ENCODE measurements at regions not wholly inside any gene's neighbourhood (a gene's known extent, or its start where the extent isn't known, plus 50 kb on each side); places are given as distances from the start of the nearest gene placed in this dataset.

DNA sequence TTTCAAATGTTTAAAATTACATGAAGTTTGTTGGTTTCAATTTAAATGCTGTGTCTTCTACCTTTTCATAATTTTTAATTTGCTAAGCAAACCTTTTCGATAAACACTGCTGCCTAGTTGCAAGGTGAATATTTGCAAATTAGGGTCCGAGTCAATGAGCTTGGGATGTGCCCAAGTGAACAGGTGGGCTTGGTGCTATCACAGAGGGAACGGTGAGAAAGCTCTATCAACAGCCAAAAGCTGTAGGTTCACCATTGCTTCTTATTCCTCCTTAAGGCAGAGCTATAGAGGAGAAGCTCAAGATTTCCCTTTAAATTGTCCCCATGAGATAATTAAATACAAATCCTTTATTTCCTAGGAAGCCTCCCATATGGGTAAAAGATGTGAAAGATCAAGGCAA, 245.3 kb upstream of the CELF2 start:
- Mint-ChIP-seq H3K27me3 (no peaks in the 10 kb centered on the region), H3K4me3 (no peak overlapping the region), H3K27ac (no peak overlapping the region), H3K36me3 (ENCODE audit: low read depth) (no peaks in the 10 kb centered on the region), H3K9me3 (no peaks in the 10 kb centered on the region), H3K4me1 (no peaks in the 10 kb centered on the region)
- intact Hi-C loops (cut with micrococcal nuclease): no loop called here
- no peak for DNase-seq

DNA sequence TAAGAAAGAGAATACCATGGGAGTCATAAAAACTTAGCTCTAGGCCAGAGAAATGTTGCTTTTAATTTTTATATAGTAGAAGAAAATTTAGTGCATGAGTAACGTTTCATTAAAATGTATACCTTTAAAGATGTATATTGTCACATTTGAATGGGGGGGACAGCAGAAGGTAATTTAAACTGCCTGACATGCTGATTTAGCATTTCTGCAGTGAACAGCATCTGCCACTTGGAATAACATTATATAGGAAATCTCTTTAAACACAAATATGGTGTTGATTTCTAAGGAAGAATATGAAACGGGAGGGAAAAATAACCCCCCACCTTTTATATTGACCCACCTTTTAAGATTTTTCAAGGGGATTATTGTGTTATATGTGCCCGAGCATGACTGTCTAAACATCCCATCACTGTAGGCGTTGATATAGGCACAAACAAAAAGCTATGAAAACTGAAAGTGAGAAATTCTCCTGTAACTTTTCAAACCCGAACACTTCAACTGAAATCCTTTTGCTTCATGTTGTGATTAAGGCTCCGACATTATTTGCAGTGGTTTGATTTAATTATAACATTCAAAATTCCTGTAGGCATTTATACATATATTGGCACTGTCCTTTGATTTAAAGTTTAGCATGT, 244.7 kb upstream of the CELF2 start:
- Mint-ChIP-seq H3K4me1 (no peaks in the 10 kb centered on the region), H3K36me3 (ENCODE audit: low read depth) (no peaks in the 10 kb centered on the region), H3K27ac (no peak overlapping the region), H3K9me3 (no peaks in the 10 kb centered on the region), H3K27me3 (no peaks in the 10 kb centered on the region), H3K4me3 (no peak overlapping the region)
- intact Hi-C loops (cut with micrococcal nuclease): no loop called here
- no peak for DNase-seq

DNA sequence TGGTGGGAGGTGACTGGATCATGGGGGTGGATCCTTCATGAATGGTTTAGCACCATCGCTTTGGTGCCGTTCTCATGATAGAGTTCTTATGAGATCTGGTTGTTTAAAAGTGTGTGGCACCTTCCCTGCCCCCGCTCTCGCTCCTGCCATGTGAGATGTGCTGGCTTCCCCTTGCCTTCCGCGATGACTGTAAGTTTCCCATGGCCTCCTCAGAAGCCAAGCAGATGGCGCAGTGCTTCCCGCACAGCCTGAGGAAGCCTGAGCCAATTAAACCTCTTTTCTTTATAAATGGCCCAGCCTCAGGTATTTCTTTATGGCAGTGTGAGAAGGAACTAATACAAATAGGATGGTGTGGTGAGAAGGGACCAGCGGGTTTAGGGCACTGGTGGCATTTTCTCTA, 243.3 kb upstream of the CELF2 start:
- intact Hi-C loops (cut with micrococcal nuclease): no loop called here

DNA sequence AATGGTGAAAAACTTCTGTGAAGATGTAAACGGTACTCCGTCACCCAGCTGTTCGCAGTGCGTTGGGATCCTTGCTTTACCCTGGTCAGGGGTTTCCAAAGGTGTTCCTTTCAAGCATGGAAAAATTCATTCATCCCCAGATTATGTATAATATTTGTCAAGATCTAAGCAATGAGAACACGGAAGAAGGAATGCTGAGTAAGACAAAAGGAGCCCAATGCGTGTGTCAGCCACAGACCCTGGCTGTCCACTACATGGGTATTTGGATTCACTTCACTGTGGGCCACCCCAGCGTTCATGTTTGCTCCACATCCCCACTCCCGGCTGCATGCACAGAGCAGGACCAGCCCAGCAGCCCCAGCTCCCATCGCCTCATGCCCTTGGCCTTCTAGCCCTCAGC, 241.3 kb upstream of the CELF2 start:
- no peaks in the 10 kb centered on the region for H3K4me1 Mint-ChIP-seq
- H3K4me3 Mint-ChIP-seq: no peak overlapping the region
- H3K9me3 Mint-ChIP-seq: no peaks in the 10 kb centered on the region
- H3K27me3 Mint-ChIP-seq: no peaks in the 10 kb centered on the region
- DNase-seq: no peak
- no peaks in the 10 kb centered on the region for H3K36me3 Mint-ChIP-seq (ENCODE audit: low read depth)
- H3K27ac Mint-ChIP-seq: no peak overlapping the region
- intact Hi-C loops (cut with micrococcal nuclease): no loop called here

More for the DNA sequence above, 243.3 kb upstream of the CELF2 start:
- no peak for DNase-seq
- H3K27ac Mint-ChIP-seq: no peak overlapping the region
- no peaks in the 10 kb centered on the region for H3K27me3 Mint-ChIP-seq
- H3K4me3 Mint-ChIP-seq: no peak overlapping the region
- no peaks in the 10 kb centered on the region for H3K4me1 Mint-ChIP-seq
- H3K9me3 Mint-ChIP-seq: no peaks in the 10 kb centered on the region
- no peaks in the 10 kb centered on the region for H3K36me3 Mint-ChIP-seq (ENCODE audit: low read depth)

DNA sequence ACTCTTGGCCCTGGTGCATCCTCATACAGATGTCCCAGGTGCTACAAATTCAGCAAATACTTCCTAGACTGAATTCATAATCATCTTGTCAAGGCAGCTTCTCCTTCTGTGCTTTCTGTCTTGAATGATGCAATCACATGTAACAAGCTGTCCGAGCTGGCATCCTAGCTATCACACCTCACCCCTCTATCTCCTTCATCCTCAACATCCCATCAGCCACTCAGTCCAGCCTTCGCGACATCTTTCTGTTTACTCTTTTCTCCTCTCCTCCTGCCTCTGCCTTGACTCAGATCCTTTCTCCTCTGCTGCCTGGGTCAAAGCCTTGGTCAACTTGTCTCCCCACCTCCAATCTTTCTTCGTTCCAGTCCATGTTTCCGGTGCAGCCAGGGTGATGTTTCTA, 240.4 kb upstream of the CELF2 start:
- H3K27ac Mint-ChIP-seq: no peak overlapping the region
- no peaks in the 10 kb centered on the region for H3K27me3 Mint-ChIP-seq
- no peak overlapping the region for H3K4me3 Mint-ChIP-seq
- H3K36me3 Mint-ChIP-seq (ENCODE audit: low read depth): no peaks in the 10 kb centered on the region
- no peak for DNase-seq
- intact Hi-C loops (cut with micrococcal nuclease): no loop called here
- H3K4me1 Mint-ChIP-seq: no peaks in the 10 kb centered on the region
- no peaks in the 10 kb centered on the region for H3K9me3 Mint-ChIP-seq

DNA sequence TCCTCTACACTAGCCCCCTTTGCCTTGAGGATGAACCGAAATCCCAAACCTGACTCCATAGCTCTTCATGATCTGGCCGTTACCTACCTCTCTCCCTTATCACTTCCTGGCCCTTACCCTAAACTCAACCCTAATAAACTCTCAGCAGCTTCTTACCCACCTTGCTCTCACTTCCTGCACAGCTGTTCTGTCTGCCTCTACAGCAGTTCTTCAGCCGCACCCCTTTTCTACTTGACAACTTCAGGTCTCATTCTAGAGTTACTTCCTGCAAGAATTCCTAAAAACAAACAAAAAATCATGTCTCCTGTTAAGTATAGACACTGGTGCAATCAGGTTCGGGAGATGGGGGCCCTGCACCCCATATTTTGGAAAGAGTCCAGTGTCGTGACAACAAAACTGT, 239.9 kb upstream of the CELF2 start:
- intact Hi-C loops (cut with micrococcal nuclease): no loop called here
- Mint-ChIP-seq H3K9me3 (no peaks in the 10 kb centered on the region), H3K27me3 (no peaks in the 10 kb centered on the region), H3K27ac (no peak overlapping the region), H3K4me3 (no peak overlapping the region), H3K4me1 (no peaks in the 10 kb centered on the region), H3K36me3 (ENCODE audit: low read depth) (no peaks in the 10 kb centered on the region)
- DNase-seq: no peak

DNA sequence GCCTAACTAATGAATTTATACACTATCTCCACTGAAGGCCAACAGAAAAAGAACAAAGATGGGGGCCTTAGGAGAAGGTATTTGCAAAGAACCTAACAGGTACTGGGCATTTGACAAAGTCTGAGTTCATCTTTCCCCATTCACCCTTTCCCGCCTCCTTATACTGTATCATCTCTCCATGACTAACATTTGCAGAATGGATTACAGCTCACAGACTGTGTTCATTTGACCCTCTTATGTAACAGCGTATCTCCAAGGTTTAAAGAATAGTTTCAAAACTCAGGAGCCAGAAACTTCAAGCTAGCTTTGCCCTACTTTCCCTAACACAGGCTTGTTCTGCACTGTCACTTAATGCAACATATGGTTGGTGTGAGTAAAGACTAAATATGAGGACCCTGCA, 238.7 kb upstream of the CELF2 start:
- no peaks in the 10 kb centered on the region for H3K36me3 Mint-ChIP-seq (ENCODE audit: low read depth)
- no peak overlapping the region for H3K27ac Mint-ChIP-seq
- no peaks in the 10 kb centered on the region for H3K4me1 Mint-ChIP-seq
- H3K27me3 Mint-ChIP-seq: peaks cover 2% of the 10 kb centered on the region
- no peak for DNase-seq
- intact Hi-C loops (cut with micrococcal nuclease): no loop called here
- no peaks in the 10 kb centered on the region for H3K9me3 Mint-ChIP-seq
- H3K4me3 Mint-ChIP-seq: no peak overlapping the region

DNA sequence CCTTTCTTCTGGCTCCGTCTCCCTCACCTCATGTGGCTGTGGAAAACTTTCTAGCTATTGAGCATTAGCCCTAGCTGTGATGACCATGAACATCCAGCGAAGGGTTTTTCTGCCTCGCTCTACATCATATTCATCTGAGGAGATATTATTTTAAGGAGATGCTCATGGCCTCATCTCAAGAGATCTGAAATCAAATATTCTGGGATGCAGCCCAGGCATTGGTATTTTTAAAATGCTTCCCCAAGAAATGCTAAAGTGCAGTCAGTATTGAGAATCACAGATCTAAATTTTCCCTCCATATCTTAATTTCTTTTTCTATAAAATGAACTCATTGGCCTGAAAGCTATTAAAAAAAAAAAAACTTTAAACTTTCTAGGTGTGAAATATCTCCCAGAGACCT, 238.2 kb upstream of the CELF2 start:
- no peak for DNase-seq
- no peak overlapping the region for H3K27ac Mint-ChIP-seq
- H3K36me3 Mint-ChIP-seq (ENCODE audit: low read depth): no peaks in the 10 kb centered on the region
- H3K9me3 Mint-ChIP-seq: peaks cover 2% of the 10 kb centered on the region
- no peak overlapping the region for H3K4me3 Mint-ChIP-seq
- H3K4me1 Mint-ChIP-seq: no peaks in the 10 kb centered on the region
- intact Hi-C loops (cut with micrococcal nuclease): no loop called here
- peaks cover 4% of the 10 kb centered on the region for H3K27me3 Mint-ChIP-seq

DNA sequence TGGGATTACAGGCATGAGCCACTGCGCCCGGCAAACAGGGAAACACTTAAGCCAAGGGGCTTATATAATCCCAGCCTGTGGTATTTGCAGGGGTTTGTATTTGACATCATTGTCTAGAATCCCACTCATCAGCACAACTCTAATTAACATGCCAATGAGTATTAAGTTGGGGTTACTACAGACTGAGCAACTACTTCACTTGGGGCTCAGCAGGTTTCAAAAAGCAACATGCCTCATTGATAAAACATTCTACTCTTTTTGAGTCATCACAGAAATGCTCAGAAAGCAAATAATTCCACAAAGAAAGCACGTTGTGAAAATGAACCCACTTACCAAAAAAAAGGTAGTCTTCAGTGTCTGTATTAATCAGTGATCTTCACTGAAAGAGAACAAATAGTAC, 236.9 kb upstream of the CELF2 start:
- H3K36me3 Mint-ChIP-seq (ENCODE audit: low read depth): no peaks in the 10 kb centered on the region
- H3K27me3 Mint-ChIP-seq: peaks cover 7% of the 10 kb centered on the region
- H3K4me3 Mint-ChIP-seq: no peak overlapping the region
- no peak for DNase-seq
- intact Hi-C loops (cut with micrococcal nuclease): no loop called here
- no peak overlapping the region for H3K27ac Mint-ChIP-seq
- H3K4me1 Mint-ChIP-seq: no peaks in the 10 kb centered on the region
- H3K9me3 Mint-ChIP-seq: peaks cover 4% of the 10 kb centered on the region

DNA sequence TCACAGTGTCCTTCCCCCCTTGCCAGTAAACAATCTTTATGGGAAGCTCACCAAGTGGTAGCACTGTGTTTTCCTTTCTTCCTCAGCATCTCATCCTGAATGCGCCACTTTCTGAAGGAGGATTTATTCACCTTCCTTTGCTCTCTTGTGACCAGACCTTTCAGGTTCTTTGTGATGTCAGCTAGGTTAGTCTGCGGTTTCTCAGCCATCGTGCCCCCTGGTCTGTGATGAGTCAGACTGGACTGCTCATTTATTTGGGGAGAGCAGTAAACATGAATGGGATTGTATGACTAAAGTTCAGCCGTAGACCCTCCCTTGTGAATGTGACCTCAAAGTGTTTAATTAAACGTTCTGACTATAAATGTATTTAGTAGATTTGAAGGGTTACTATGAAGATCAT, 235.1 kb upstream of the CELF2 start:
- Mint-ChIP-seq H3K36me3 (ENCODE audit: low read depth) (no peaks in the 10 kb centered on the region), H3K27me3 (peaks cover 7% of the 10 kb centered on the region), H3K4me1 (no peaks in the 10 kb centered on the region), H3K4me3 (no peak overlapping the region), H3K9me3 (peaks cover 4% of the 10 kb centered on the region), H3K27ac (no peak overlapping the region)
- intact Hi-C loops (cut with micrococcal nuclease): no loop called here
- DNase-seq: no peak

DNA sequence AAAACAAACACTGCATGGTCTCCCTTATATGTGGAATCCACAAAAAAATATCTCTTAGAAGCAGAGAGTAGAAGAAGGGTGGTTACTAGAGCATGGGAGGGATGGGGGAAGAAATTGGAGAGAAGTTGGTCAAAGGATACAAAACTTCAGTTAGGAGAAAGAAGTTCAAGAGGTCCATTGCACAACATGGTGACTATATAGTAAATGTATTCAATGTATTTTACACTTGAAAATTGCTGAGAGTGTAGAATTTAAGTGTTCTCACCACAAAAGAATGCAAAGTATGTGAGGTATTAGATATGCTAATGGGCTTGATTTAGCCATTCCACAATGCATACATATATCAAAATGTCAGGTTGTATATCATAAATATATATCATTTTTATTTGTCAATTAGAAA, 232.0 kb upstream of the CELF2 start:
- no peak overlapping the region for H3K4me3 Mint-ChIP-seq
- H3K9me3 Mint-ChIP-seq: peaks cover 4% of the 10 kb centered on the region
- no peaks in the 10 kb centered on the region for H3K4me1 Mint-ChIP-seq
- no peaks in the 10 kb centered on the region for H3K36me3 Mint-ChIP-seq (ENCODE audit: low read depth)
- DNase-seq: no peak
- intact Hi-C loops (cut with micrococcal nuclease): no loop called here
- peaks cover 10% of the 10 kb centered on the region for H3K27me3 Mint-ChIP-seq
- no peak overlapping the region for H3K27ac Mint-ChIP-seq

DNA sequence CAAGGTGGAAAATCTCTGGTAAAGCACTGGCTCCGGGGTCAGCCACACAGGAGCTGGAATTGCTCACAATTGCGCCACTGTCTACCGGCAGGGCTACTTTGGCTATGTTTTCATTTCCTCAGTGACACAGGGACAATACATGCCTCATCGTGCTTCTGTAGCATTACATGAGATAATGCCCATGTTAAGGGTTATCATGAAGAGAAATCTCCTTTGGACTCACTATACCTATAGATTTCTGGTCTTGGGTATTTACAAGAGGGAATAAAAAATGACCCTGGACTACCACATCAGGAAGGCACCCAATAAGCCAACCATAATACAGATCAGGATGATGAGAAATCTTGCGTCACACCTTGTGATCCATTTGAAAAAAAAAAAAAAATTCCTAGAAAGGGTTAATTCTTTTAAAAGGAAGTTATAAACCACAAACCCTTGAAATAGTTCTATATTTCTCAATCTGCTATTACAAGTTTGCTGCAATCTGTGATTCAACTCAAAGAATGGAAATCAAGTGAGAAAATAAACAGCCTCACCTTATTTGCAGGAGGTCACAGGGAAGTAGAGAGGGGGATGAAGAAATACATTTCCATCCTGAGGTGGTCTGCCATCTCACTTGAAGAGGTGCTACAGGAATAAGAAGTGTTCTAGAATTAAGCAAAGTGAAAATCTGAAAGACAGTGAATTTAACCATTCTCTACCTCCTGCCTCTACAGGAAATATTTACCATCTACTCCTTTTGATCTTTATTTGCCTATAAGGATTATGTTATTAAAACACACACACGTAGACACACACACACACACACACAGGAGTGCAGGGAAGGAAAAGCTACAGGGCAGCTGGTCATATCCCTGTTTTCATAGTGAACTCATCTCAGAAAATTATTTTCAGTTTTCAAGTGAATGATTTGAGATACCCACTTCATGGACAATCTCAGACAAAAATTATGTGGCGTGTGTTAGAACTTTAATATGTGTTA, 231.3 kb upstream of the CELF2 start:
- intact Hi-C loops (cut with micrococcal nuclease): no loop called here
- Mint-ChIP-seq H3K4me3 (no peak overlapping the region), H3K27ac (no peak overlapping the region), H3K36me3 (ENCODE audit: low read depth) (no peaks in the 10 kb centered on the region), H3K27me3 (peaks cover 10% of the 10 kb centered on the region), H3K9me3 (peaks cover 4% of the 10 kb centered on the region), H3K4me1 (no peaks in the 10 kb centered on the region)
- DNase-seq: no peak

DNA sequence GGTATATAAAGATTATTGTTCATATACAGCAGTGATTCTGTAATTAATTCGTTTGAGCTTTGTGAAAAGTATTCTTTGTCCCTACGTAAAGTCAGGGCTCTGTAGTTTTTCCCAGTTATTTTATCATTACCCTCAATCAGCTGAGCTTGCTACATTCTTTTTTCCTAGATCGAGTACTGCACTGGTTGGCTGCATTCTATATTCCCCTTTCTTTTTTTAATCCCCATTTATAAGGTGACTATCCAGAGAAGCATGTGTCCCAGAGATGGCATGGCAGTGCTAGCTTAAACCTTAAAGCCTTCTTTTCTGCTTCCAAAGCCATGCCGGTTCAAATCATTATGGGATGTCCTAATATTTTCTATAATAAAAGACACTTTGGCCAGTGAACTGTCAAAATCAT, 230.1 kb upstream of the CELF2 start:
- H3K4me3 Mint-ChIP-seq: no peak overlapping the region
- no peaks in the 10 kb centered on the region for H3K36me3 Mint-ChIP-seq (ENCODE audit: low read depth)
- no peaks in the 10 kb centered on the region for H3K4me1 Mint-ChIP-seq
- peaks cover 12% of the 10 kb centered on the region for H3K27me3 Mint-ChIP-seq
- intact Hi-C loops (cut with micrococcal nuclease): no loop called here
- peaks cover 4% of the 10 kb centered on the region for H3K9me3 Mint-ChIP-seq
- no peak overlapping the region for H3K27ac Mint-ChIP-seq
- no peak for DNase-seq

DNA sequence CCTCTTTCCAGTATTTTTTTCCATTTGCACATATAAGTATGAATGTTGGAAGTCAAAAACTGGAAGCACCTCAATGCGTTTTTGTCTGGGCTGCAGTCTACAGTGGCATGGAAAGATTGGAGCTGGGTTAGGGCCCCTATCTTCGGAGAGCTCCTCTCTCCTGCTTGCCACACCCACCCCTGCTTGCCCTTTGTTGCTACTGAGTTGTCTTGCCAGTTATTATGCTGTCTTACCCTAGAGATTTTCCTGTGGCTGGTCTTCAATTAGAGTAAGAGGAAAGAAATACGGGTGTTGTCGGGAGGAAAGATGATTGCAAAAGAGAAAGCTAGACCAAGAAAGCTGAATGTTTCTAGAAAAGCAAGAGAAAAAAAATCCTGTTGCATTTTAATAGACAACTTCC, 228.9 kb upstream of the CELF2 start:
- intact Hi-C loops (cut with micrococcal nuclease): no loop called here
- H3K27ac Mint-ChIP-seq: no peak overlapping the region

More for the DNA sequence above, 228.9 kb upstream of the CELF2 start:
- DNase-seq: no peak
- Mint-ChIP-seq H3K36me3 (ENCODE audit: low read depth) (no peaks in the 10 kb centered on the region), H3K4me1 (no peaks in the 10 kb centered on the region), H3K9me3 (peaks cover 4% of the 10 kb centered on the region), H3K27me3 (peaks cover 13% of the 10 kb centered on the region), H3K4me3 (no peak overlapping the region)

All from activated CD4-positive, alpha-beta T cell treated with anti-CD3 and anti-CD28 coated beads, Interleukin-2, amount 10 ng/mL, durations not matched to agents 24 days and 14 days (primary cell).